ENCODE measurements at regions not wholly inside any gene's neighbourhood (a gene's known extent, or its start where the extent isn't known, plus 50 kb on each side); places are given as distances from the start of the nearest gene placed in this dataset.

DNA sequence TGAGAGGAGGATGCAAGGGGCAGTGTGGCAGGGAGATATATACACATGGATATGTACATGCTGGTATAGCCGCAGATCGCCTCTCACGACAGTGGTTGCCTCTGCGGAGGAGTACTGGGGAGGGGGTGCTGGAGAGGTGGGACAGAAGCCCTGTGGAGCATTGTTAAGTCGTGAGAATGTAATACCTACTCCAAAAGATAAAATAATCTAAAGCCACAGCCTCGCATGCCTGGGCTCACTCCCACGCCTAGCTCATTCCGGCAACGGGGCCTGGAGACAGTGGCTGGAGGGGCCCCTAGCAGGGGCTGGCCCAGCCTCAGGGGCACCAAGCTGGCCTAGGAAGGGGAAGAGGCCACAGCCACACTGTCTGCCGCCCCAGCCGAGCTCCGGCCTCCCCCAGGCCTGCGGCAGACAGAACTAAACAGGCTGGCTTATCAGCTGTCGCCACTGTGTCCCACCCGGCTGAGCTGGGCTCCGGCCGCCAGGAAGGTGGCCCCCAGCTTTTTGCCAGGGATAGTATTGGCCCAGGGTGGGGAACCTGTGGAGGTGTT lies 65.1 kb upstream of the LCTL start:
- Histone ChIP-seq H3K27me3 (ENCODE audit: insufficient read depth) (no peaks in the 10 kb centered on the region), H2AFZ (ENCODE audit: low read depth) (no peak overlapping the region)
- CTCF ChIA-PET, result interaction anchor here (0.8 to 3.1 kb wide), 8 partner anchors 9 to 220 kb away, joined by 3 to 18 read pairs (median 4); no protein-coding TSS in a partner anchor

DNA sequence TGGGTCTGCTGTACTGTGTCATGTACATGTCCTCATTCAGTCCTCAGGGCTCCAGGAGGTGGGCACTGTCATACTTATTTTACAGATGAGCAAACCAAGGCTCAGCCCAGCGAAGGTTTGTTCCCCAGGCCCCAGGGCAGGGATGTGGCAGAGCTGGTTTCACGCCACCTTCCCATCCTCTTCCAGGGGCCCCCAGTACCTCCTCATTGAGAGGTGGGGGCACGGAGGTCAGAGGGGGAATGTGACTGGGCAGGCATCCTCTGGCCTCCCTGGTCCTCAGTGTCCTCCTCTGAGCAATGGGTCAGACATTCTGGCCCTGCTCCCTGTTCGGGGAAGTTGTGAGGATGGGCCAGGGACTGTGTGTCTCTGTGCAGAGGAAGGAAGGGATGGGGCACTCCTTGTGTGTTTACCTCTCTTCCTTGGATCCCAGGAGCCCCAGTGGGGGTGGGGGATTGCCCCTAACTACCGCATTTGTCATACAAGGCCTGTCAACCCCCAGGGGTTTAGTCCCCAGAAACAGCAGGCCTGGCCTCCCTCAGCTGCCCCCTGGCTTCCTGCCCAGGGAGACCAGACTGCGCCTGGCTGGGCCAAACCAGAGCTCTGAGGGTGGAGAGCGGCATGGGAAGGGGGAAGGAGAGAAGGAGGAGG lies 65.9 kb upstream of the LCTL start:
- H3K4me1 ChIP-seq (ENCODE audit: control insufficient read depth in 1 of 2, insufficient read depth in 2 of 2, low read depth in 1 of 2, low read length in 1 of 2), result peaks cover 0 to 41% of the 10 kb centered on the region in 2 experiments; a peak in 2 of 4 replicates
- POLR2A ChIA-PET, result interaction anchor here (0.6 to 1.4 kb wide), 3 partner anchors 13 to 72 kb away, joined by 3 to 6 read pairs (median 3); no protein-coding TSS in a partner anchor
- H3K9me2 ChIP-seq, result no peaks in the 10 kb centered on the region
- H3K27ac ChIP-seq (ENCODE audit: low read depth in 2 of 2, low read length in 1 of 2), result peak overlapping the region in 1 of 2 experiments; percentile 94; a peak in 2 of 4 replicates
- no peaks in the 10 kb centered on the region for H4K20me1 ChIP-seq (ENCODE audit: insufficient read depth)
- H3K9ac ChIP-seq, result no peak overlapping the region
- H3K36me3 ChIP-seq (replicated peaks in 1 of 2; ENCODE audit: control insufficient read depth in 1 of 2, insufficient read depth in 2 of 2, low read length in 1 of 2), result no peaks in the 10 kb centered on the region
- DNase-seq, result peak; percentile 92
- H3F3A ChIP-seq (replicated peaks; ENCODE audit: insufficient read depth), result no peaks in the 10 kb centered on the region
- no peaks in the 10 kb centered on the region for H3K27me3 ChIP-seq (ENCODE audit: insufficient read depth)
- WGBS (ENCODE audit: low lambda C conversion rate), result 71% methylated on average over 6 of the region's 7 CpGs
- no peak overlapping the region for H3K4me3 ChIP-seq (ENCODE audit: low read depth in 2 of 2, low read length in 1 of 2)
- H3K4me2 ChIP-seq, result no peak overlapping the region
- TF ChIP-seq RCOR1 (IDR thresholded peaks at IDR 0.05; ENCODE audit: low read length) (peak; percentile 43; the same call in 1 of the 2 replicates), EP300 (IDR thresholded peaks at IDR 0.05; ENCODE audit: borderline replicate concordance in 1 of 2, low read depth in 1 of 2, low read length in 1 of 2) (peak in 1 of 2 experiments; percentile 68; a peak in 2 of 4 replicates), TCF12 (IDR thresholded peaks at IDR 0.05) (peak; percentile 46), MXI1 (IDR thresholded peaks at IDR 0.05; ENCODE audit: low read depth, low read length) (no peak), CHD2 (IDR thresholded peaks at IDR 0.05; ENCODE audit: low read length, partially characterized antibody) (peak; percentile 86), ELF1 (IDR thresholded peaks at IDR 0.05) (no peak), FOXJ3 (CRISPR knock-in tag; IDR thresholded peaks at IDR 0.05) (peak; percentile 76)
- H2AFZ ChIP-seq (ENCODE audit: low read depth), result peak overlapping the region; percentile 35; the same call in 1 of the 2 replicates
- H3K9me3 ChIP-seq, result no peaks in the 10 kb centered on the region
- CTCF ChIA-PET, result interaction anchor here (0.9 to 3.1 kb wide), 6 partner anchors 12 to 67 kb away, joined by 3 to 18 read pairs (median 6); no protein-coding TSS in a partner anchor
- H3K79me2 ChIP-seq (ENCODE audit: insufficient read depth), result no peaks in the 10 kb centered on the region

More for the DNA sequence above, 65.1 kb upstream of the LCTL start:
- no peak for TF ChIP-seq MEF2A (IDR thresholded peaks at IDR 0.05; ENCODE audit: borderline replicate concordance, low read depth)
- TF ChIP-seq EP300 (IDR thresholded peaks at IDR 0.05; ENCODE audit: borderline replicate concordance in 1 of 2, low read depth in 1 of 2, low read length in 1 of 2), result no peak
- no peak for TF ChIP-seq FOXJ3 (CRISPR knock-in tag; IDR thresholded peaks at IDR 0.05)
- no peak for TF ChIP-seq GABPA (IDR thresholded peaks at IDR 0.05; ENCODE audit: low read depth)
- peak; percentile 52; the same call in 1 of the 2 replicates for TF ChIP-seq GATA2 (CRISPR knock-in tag; IDR thresholded peaks at IDR 0.05)
- H3K9me2 ChIP-seq, result no peaks in the 10 kb centered on the region
- no peak overlapping the region for H3K4me2 ChIP-seq
- H3K9ac ChIP-seq, result no peak overlapping the region
- H3K4me3 ChIP-seq (ENCODE audit: low read depth in 2 of 2, low read length in 1 of 2), result no peak overlapping the region
- no peaks in the 10 kb centered on the region for H3K9me3 ChIP-seq
- peak; percentile 76 for DNase-seq
- H3K27ac ChIP-seq (ENCODE audit: low read depth in 2 of 2, low read length in 1 of 2), result peak overlapping the region in 1 of 2 experiments; percentile 94; a peak in 2 of 4 replicates
- no peaks in the 10 kb centered on the region for H4K20me1 ChIP-seq (ENCODE audit: insufficient read depth)
- POLR2A ChIA-PET, result interaction anchor here (1.0 to 1.4 kb wide), 2 partner anchors 12 to 16 kb away, joined by 3 to 4 read pairs; no protein-coding TSS in a partner anchor
- H3K79me2 ChIP-seq (ENCODE audit: insufficient read depth), result no peaks in the 10 kb centered on the region
- WGBS (ENCODE audit: low lambda C conversion rate), result 75% methylated on average over 9 of the region's 17 CpGs
- H3K36me3 ChIP-seq (replicated peaks in 1 of 2; ENCODE audit: control insufficient read depth in 1 of 2, insufficient read depth in 2 of 2, low read length in 1 of 2), result no peaks in the 10 kb centered on the region
- no peaks in the 10 kb centered on the region for H3F3A ChIP-seq (replicated peaks; ENCODE audit: insufficient read depth)
- H3K4me1 ChIP-seq (ENCODE audit: control insufficient read depth in 1 of 2, insufficient read depth in 2 of 2, low read depth in 1 of 2, low read length in 1 of 2), result peaks cover 0 to 41% of the 10 kb centered on the region in 2 experiments; a peak in 2 of 4 replicates

Data from SK-N-SH (cell line).